SH-SY5Y (cell line): ENCODE measurements at regions not wholly inside any gene's neighbourhood (a gene's known extent, or its start where the extent isn't known, plus 50 kb on each side); places are given as distances from the start of the nearest gene placed in this dataset.

Source experiments
- GATA2 ChIP-seq: IDR thresholded peaks from 2 replicates; pipeline ENCODE4 v1.6.1; 2011; ENCODE audit warnings: mild to moderate bottlenecking, low read depth, low read length
- GATA3 ChIP-seq: IDR thresholded peaks from 2 replicates; pipeline ENCODE4 v1.6.1; 2011; ENCODE audit warnings: low read depth, mild to moderate bottlenecking, low read length, moderate library complexity

GRCh38 chr13:73497430-73497829, 438.6 kb downstream of the KLF5 start:
- TF ChIP-seq GATA3 = no peak
- no peak for TF ChIP-seq GATA2

GRCh38 chr13:73496711-73497110, 437.9 kb downstream of the KLF5 start:
- TF ChIP-seq GATA2 = no peak
- no peak for TF ChIP-seq GATA3

- TF ChIP-seq GATA2 = no peak
- TF ChIP-seq GATA3 = no peak
These were observed 434.0 kb downstream of the KLF5 start for GRCh38 chr13:73492811-73493210.

DNA sequence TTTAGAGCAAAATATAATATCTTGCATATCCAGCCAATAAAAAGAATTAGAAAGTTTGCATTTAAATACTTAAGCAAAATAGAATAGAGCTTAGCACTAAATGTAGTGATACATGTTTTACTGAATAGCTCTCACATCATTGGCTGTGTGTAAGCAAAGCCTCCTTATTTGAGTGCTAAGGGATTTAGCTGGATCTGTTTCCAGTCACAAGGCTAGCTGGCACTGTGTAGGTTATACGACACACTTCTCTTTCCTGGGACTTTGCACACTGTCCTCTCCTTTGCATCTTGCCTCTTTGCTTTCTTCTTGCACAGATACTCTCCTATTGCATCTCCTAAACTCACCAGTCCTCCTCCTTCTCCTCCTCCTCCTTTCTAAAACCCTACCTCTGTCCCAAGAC, 423.8 kb downstream of the KLF5 start:
- TF ChIP-seq GATA2 (no peak), GATA3 (no peak)

DNA sequence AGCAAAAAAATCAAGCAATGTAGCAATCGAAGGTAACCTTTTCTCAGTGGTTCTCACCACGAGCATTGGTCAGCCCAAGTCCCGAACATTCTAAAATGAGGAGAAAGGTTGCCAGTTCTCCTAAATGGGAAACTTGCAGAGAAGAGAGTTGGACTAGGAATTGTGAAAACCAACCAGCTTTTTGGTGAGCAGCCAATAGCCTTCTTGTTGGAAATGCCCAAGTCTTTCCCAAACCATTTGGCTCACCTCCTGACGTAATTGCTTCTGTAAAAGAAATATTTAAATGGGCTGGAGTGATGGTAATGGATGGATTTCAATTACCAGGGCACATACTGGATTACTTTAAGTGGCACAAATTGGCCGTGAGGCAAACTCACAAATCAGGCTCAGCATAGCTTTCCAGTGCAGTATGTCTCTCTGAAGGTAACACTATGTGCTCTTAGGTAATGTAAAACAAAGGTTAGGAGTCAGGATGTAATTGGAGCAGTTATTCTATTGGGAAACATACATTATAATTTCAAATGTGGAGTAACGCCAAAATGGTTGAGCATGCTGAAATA, 423.2 kb downstream of the KLF5 start:
- TF ChIP-seq GATA3 = no peak
- TF ChIP-seq GATA2 = no peak

GRCh38 chr13:73480779-73481559, 422.2 kb downstream of the KLF5 start:
- TF ChIP-seq GATA3 (no peak), GATA2 (no peak)

GRCh38 chr13:73479856-73480255, 421.1 kb downstream of the KLF5 start:
- TF ChIP-seq GATA2 (no peak), GATA3 (no peak)

- TF ChIP-seq GATA2 (no peak), GATA3 (no peak)
These were observed 420.5 kb downstream of the KLF5 start for GRCh38 chr13:73479351-73479750.

- no peak for TF ChIP-seq GATA3
- no peak for TF ChIP-seq GATA2
These were observed 418.6 kb downstream of the KLF5 start for GRCh38 chr13:73477441-73477840.

DNA sequence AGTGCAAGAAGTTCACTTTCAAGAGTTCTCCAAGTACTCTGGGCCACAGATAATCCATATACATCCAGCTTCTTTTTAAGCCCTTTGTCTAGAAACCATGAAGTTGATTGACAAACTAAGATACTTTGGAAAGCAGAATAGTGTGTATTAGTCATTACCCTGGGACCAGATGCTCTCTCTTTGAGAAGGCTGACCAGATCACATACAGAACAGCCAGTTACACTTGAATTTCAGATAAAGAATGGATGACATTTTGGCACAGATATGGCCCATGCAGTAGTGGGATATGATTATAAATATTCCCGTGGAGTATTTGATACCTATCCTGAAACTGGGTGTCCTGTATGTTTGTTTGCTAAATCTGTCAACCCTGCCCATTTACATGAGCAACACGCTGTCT, 414.2 kb downstream of the KLF5 start:
- no peak for TF ChIP-seq GATA3
- TF ChIP-seq GATA2 = no peak

GRCh38 chr13:73467125-73467524, 408.3 kb downstream of the KLF5 start:
- no peak for TF ChIP-seq GATA2
- no peak for TF ChIP-seq GATA3

GRCh38 chr13:73466561-73466960, 407.8 kb downstream of the KLF5 start:
- TF ChIP-seq GATA3 = no peak
- no peak for TF ChIP-seq GATA2

DNA sequence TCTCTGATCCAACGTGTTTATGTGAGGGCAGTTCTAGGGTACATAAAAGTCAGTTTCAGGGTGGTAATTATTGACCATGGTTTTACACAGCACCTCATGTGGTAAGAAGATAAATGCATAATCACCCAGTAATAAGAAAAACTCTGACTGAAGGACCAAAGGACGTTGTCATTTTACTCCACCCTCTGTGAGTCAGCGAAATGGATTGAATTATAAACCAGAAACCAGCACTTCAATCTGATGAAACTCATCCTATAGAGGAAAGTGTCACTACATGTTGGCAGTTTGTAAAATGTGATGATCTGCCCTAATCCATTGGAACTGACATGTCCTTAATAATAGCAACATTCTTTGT, 406.8 kb downstream of the KLF5 start:
- TF ChIP-seq GATA3 (no peak), GATA2 (no peak)

DNA sequence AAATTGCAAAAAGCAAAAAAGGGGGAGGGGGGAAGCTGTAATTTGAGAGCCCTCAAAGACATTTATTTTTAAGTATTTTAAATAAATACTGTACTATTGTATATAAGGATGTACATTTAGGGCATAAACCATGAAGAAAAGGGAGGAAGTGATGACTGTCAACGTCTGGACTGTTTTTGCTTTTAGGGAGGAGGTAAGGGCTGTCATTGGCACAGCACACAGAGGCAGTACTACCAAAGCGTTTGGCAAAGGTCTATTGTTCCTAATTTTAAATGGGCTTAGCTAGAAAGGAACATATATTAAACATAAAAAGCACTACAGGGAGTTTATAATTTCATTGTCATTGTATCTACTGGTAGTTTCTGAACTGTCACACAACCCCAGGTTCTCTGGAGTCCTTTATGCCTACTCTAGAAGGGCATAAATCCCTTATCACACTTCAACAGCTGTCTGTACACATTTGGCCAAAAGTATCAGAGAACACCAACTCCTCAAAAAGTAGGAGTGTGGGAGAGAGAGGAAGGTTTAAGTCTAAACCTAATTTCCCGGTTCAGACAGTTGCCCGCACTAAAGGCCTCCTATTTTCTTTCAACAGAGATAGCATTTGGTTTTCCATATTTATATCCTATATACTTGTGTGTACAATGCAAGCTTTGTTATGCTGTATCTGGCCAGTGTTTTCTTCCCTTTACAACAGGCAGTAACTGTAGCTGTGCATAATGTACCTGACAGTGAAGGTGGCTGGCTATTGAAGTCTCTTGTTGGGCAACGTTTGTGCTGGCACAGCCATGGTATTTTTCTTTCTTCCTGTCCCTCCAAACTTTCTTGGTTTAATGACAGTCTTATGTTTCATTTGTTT, 406.2 kb downstream of the KLF5 start:
- TF ChIP-seq GATA2 (no peak), GATA3 (no peak)
